GM18520 (cell line): ENCODE measurements at regions not wholly inside any gene's neighbourhood (a gene's known extent, or its start where the extent isn't known, plus 50 kb on each side); places are given as distances from the start of the nearest gene placed in this dataset.
A peak's percentile ranks its signal among the peaks of the same experiment; 100 is the strongest.
"Not testable (repeated sequence)": the region's sequence is repeated elsewhere in the genome, so short reads cannot be mapped to it uniquely, and the experiment has no call there.

ENCODE experiments used
- ATAC-seq: cut with Tn5 transposase; IDR thresholded peaks from one replicate; pipeline ENCODE4 v1.9.1; 2021; ENCODE audit not compliant: unreplicated experiment

DNA sequence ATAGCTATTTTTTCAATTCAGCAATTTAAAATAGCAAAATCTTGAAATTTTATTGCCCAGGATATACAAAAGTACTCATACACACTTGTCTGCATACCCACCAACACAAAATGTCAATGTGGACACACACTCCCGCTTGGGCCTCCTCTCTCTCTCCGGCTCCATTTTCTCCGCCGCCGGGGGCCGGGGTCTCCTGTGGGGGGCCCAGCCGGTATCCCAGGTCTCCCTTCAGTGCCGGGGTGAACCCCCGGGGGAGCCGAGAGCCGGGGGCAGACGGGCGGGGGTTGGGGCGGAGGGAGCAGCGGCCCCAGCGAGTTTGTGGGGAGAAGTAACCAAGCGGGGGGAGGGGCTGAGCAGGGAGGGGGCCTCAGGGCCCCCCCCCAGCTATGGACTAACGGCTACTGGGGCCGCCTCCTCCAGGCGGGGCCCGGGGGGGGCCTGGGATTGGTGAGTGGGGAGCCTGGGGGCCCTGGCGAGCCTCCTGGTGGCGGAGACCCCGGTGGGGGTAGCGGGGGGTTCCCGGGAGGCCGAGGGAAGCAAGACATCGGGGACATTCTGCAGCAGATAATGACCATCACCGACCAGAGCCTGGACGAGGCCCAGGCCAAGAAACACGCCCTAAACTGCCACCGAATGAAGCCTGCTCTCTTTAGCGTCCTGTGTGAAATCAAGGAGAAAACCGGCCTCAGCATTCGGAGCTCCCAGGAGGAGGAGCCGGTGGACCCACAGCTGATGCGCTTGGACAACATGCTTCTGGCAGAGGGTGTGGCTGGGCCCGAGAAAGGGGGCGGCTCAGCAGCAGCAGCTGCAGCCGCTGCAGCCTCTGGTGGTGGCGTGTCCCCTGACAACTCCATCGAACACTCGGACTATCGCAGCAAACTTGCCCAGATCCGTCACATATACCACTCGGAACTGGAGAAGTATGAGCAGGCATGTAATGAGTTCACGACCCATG, 56.6 kb downstream of the CHST2 start:
- not testable (repeated sequence) for ATAC-seq

GRCh38 chr3:143177965-143178364, 58.4 kb downstream of the CHST2 start:
- ATAC-seq = peak; percentile 56

DNA sequence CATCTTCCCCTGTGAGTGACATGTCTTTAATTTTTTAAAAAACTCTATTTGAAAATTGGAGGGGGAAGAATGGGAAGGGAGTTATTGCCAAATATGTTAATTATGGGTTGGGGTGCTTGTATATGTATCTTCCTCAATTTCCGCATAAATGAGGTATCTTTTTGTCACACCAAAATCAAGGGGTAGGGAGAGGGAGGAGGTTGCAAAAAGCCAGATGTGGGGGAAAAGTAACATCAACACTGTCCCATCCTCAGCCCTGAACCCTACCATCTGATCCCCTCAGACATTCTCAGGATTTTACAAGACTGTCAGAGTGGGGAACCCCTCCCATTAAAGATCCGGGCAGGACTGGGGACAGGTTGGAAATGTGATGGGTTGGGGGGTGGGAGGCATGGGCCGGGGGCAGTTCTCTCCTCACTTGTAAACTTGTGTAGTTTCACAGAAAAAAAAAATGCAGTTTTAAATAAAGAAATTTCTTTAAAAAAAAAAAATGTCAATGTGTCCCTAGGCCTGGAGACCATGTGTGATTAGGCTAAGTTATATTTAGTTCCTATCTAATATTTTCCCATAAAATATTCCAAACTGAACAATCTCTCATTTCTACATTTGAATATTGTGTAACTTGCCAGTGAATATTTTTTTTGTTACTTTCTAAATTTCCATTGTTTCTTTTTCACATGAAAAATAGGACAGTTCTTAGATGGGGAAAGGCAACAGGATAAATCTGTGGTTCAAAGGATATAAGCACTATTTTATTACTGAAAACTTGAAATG, 59.4 kb downstream of the CHST2 start:
- ATAC-seq = not testable (repeated sequence)

- no peak for ATAC-seq
Observed at GRCh38 chr3:143179603-143180002, 60.0 kb downstream of the CHST2 start.

DNA sequence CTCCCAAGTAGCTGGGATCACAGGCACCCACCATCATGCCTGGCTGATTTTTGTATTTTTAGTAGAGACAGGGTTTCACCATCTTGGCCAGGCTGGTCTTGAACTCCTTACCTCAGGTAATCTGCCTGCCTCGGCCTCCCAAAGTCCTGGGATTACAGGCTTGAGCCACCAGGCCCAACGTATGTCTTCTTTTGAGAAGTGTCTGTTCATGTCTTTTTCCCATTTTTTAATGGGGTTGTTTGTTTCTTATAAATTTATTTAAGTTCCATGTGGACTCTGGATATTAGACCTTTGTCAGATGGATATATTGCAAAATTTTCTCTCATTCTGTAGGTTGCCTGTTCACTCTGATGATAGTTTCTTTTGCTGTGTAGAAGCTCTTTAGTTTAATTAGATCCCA, 61.3 kb downstream of the CHST2 start:
- ATAC-seq = not testable (repeated sequence)

- ATAC-seq = not testable (repeated sequence)
Observed at GRCh38 chr3:143181977-143182376, 62.4 kb downstream of the CHST2 start.

DNA sequence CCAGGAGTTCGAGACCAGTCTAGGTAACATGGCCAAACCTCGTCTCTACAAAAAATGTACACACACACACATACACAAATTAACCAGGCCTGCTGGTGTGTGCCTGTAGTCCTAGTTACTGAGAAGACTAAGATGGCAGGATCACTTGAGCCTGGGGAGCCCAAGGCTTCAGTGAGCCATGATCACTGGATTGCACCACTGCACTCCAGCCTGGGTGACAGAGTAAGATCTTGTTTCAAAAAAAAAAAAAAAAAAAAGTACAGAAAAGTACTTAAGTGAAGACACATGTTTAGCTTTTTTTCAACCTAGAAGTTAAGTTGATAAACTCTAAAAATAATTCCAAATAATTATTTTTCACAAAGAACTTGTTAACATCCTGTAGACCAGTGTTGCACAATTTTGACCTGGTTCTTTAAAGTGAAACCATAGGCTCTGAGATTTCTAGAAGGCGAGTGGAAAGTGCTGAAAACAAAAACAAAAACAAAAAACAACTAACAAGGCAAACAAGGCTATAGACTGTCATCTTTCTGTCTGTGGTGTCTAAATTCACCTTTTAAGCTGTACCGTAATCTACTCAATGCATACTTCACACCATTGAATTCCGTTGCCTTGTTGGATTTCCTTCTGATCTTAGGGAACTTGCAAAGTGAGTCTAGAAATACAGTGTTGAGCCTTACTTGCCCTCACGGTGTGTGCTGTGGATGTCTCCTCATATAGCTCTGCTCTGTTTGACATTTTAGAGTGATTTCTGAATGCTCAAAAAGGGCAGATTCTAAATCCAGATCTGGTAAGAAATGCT, 63.5 kb downstream of the CHST2 start:
- ATAC-seq = no peak

DNA sequence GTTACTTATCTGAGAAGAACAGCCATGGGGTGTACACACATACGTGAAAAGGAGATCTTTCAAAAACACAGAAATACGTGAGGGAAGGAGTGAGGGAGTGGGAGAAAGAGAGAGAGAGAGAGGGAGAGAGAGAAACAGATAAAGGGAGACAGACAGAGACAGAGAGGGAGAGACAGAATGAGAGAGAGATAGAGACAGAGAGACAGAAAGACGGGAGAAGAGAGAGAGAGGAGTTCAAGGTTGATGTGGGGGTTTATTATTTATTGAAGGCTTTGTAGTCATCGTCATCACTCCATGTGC, 64.0 kb downstream of the CHST2 start:
- no peak for ATAC-seq

- no peak for ATAC-seq
Observed at GRCh38 chr3:143184099-143184498, 64.5 kb downstream of the CHST2 start.

- no peak for ATAC-seq
Observed at GRCh38 chr3:143185401-143185800, 65.8 kb downstream of the CHST2 start.

DNA sequence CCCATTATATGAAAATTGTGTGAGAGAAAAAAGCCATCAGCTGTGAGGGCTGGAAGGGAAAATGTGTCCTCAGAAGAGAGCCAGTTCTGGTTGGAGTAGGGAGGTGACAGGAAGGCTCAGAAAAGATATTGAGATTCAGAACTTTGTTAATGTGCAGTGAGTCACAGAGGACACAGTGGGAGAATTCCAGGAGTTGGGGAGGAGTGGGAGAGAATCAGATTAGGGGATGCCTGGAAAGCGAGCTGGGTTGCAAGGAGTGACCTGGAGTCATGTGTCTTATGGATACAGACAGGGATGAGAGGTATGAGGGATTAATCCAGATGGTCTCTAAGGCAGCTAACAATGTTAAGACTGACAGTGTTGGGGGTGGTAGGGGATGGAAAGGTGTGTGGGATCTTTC, 67.5 kb downstream of the CHST2 start:
- ATAC-seq = no peak

- ATAC-seq = no peak
Observed at GRCh38 chr3:143188881-143189280, 69.3 kb downstream of the CHST2 start.

DNA sequence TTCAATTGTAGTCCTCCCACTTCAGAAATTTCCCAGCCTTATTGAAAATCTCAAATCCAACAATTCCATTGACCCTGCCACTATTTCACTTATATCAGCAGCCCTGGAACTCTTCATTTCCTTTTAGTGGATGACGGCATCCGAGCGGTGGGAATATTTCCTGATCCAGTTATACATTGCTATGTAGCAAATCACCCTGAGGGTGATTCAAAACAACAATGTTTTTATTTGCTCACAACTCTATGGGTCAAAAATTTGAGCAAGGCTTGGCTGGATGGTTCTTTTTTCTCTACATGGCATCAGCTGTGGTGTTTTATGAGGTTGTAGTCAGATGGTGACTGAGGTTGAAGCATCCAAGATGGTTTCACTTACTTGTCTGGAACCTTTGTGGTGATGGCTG, 70.5 kb downstream of the CHST2 start:
- no peak for ATAC-seq

DNA sequence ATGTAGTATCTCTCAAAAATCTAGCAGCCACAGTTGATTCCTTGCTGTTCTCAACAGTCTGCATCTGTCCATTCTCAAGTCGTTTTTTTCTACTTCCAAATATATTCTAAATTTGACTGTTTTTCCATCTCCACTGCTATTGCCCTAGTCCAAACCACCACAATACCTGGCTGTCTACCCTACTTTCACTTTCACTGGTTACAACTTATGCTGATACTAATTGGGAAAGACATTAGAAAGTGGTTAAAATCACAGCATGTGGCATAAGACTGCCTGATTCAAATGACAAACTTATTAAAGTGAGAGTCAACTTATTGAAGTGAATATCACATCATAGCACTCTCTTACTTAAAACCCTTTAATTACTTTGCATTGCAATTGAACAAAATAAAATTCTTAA, 72.6 kb downstream of the CHST2 start:
- no peak for ATAC-seq

DNA sequence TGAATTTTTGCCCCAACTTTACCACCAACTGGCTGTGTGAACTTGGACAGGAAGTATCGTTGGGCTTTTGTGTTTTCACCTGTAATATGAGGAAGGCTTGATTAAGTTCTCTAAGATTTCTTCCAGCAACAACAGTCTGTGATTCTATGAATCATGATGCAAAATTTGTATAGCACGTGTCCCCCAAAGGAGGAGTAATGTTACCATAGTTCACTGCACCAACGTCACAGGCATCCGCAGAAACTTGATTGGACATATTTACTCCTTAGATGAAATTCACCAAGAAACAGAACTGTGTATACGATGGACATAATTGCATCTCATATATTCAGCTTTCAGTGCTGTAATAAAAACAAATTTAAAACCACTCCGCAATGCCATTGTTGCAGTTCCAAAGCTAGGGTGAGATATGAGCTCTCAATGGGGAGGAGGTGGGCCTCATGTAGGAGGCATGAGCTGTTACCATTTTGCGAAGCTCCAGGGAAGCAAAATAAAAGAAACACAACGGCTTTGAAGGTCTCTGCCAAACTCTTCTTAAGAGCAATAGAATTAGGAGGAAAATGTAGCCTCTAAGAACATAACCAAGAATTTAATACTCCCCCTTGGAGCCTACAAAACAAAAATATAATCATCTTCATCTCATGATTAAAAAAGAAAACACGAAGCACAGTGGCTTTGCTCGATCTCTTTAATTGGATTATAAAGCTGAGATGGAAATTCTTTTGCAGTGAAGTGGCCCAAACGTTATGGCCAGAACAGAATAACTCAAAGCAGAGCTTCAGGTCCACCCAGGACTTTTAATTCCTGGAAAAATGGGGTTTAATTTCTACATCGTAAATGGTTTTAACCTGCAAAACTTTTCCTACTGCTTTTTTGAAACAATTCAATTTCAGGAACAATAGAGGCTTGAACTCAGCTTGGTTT, 80.7 kb downstream of the CHST2 start:
- ATAC-seq = no peak

DNA sequence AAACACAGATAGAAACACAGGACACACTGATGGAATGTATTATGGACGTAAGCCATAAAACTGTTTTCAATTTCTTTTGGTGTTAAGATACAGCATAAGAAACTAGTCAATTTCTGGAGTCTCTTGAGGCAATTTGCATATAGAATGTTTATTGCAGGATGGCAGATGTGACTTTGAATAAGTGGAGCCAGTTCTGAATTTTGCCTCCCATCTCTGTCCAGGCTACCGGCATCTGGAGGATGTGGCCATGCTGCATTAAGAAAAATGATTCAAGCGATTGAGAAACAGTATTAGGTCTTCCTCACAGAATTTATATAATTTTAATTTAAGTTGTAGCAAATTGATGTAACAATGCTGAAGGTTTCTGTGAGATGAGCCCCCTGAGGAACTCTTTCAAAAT, 81.5 kb downstream of the CHST2 start:
- ATAC-seq = no peak

- ATAC-seq = no peak
Observed at GRCh38 chr3:143201870-143202752, 82.5 kb downstream of the CHST2 start.

DNA sequence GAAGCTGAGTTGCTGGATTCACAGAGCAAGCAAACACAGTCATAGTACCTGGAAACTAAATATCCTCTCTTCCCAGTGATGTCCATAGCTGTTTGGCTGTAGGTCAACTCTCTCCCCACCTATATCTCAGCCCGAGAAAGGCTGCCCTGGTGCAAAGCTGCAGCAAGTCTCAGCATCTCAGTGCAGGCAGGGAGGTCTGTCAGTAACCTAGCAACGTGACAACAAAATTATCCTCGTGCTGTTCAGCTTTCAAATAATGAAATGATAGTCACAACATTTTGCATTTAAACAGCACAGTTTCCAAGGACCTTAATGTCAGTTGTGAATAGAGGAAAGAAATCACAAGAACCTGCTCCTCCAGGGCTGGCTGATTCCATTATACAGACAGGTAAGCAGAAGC, 83.6 kb downstream of the CHST2 start:
- ATAC-seq = no peak

DNA sequence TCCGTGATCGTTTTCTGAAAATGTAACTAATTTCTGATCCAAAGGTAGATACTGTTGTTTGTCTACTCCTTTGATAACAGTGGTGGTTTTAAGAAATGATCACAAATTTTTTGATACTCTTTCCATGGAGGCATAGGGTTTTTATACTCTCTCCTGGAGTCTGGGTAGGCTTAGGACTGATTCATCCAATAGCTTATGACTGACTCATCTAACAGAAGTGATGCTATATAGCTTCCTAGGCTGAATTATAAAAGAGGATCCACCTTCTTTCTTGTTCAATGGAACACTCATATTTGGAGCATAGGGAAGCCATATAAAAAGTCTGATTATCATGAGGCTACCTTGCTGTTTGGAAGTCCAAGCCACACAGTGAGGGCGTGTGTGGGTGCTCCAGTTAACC, 84.3 kb downstream of the CHST2 start:
- no peak for ATAC-seq
